Sciatic nerve (tissue), 2 donors: ENCODE measurements at regions not wholly inside any gene's neighbourhood (a gene's known extent, or its start where the extent isn't known, plus 50 kb on each side); places are given as distances from the start of the nearest gene placed in this dataset.

Experiments used
- ATAC-seq: fragments of 200-7000 bp; cut with Tn5 transposase; one replicate; pipeline ENCODE4 v1.9.1; 2020; ENCODE audit warnings: mild to moderate bottlenecking, moderate library complexity
- DNase-seq: peaks from one replicate; pipeline ENCODE4 v3.0.0-alpha.2; 2020; ENCODE audit warnings: low spot score
- intact Hi-C: fragments of 100-400 bp; cut with DNase I; formaldehyde crosslinking; loops from one replicate; pipeline ENCODE4 v1.14.2; 2022
- donor health status: DM: no; HTN: no; CAD: no.
- donor health status: DM: no; HTN: no; CAD: no.

DNA sequence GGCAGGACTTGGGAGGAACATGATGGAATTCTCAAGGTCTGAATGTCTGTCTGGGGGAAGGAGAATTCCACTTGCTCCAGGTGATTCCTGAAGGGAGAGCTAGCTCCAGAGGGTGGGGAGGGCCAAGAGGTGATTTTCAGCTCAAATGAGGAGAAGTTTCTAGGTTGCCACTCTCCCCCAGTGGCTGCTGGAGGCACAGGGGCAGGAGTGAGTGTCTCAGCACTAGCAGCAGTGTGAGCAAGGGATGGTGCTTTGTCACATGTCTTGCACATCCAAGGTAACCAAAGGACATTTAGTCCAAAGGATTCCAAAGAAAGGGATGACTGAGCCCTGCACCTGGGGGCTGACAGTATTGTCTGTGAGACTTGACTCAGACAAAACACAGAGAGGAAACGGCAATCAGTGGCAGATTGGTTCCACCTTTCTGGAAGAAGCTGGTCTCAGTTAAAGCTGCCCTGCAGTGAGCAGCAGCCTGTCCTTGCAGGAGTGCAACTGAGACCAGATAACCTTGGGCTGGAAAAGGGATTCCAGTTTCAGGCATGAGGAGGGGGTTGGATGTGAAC lies 51.2 kb upstream of the PCBD1 start:
- intact Hi-C loops = no loop called here
- no peak for ATAC-seq
- DNase-seq = no peak

DNA sequence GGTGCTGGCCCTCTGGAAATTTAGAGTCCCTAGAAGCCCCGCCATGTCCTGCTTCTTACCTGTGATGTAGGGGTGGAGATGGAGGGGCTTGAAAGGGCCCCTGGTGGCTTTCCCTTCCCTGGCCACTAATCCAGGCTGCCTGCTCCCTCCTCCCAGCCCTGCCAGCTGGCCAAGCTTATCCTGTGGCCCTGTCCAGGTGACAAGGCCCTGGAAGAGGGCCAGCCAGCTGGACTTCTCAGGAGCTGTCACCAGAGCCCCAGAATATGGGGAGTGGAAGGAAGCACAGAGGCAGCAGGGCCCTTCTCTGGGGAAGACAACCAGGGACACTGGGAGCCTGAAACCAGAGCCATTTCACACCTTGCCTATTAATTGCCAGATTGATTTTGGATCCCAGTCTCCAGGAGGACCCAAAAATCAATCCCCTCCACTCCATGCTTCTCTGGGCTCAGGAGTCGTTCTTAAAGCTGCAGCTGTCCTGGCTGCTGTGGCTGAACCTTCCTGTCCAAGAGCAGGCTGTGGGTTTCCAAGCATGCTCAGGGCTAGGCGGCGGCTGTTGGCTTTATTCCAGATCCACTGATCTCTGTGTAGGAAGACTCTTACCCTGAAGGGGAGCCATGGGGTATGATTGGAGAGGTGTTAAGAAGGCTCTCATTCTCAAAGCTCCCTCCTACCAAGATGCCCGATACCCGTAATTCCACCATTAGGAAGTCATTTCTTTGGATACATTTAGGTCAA lies 52.6 kb upstream of the PCBD1 start:
- no peak for ATAC-seq
- no peak for DNase-seq
- intact Hi-C loops = no loop called here

- DNase-seq (no peak), ATAC-seq (no peak)
- intact Hi-C loops = no loop called here
Observed at GRCh38 chr10:70942125-70942524, 53.8 kb upstream of the PCBD1 start.

DNA sequence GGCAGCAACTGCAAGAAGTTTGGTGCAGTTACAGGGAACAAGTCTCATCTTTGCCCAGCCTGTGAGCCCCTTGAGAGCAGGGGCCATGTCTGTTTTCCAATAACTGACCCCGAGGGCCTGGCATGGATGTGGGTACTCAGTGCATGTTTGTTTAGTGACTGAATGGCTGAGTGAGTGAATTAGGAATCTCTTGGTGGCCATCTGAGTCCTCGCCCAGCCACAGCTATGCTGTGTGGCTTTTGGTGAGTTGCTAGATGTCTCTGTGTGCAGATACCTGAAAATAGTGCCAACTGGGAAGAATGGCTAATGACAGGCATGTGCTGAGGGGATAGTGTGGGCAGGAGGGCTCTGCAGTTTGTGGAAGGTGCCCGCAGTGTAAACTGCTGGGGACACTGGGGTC lies 54.4 kb upstream of the PCBD1 start:
- DNase-seq (no peak), ATAC-seq (no peak)
- intact Hi-C loops = no loop called here

DNA sequence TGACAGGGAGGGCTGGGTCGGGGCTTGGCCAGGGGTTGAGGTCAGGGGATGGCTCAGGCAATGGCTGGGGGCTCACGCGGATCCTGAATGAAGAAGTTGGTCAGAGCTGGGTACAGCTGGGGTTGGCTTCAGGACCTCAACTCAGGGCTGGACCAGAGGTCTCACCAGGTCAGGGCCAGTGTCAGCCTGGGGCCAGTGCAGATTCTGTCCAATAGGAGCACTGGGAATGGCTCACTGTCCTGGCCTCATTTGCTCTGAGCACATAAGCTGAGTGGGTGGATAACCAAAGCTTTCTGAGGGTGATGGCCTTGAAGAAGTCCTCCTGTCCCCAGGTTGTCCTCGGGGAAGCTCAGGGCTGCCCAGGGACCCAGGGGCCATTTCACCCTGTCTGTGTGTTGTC lies 54.9 kb upstream of the PCBD1 start:
- DNase-seq = no peak
- ATAC-seq = no peak
- intact Hi-C loops = no loop called here

DNA sequence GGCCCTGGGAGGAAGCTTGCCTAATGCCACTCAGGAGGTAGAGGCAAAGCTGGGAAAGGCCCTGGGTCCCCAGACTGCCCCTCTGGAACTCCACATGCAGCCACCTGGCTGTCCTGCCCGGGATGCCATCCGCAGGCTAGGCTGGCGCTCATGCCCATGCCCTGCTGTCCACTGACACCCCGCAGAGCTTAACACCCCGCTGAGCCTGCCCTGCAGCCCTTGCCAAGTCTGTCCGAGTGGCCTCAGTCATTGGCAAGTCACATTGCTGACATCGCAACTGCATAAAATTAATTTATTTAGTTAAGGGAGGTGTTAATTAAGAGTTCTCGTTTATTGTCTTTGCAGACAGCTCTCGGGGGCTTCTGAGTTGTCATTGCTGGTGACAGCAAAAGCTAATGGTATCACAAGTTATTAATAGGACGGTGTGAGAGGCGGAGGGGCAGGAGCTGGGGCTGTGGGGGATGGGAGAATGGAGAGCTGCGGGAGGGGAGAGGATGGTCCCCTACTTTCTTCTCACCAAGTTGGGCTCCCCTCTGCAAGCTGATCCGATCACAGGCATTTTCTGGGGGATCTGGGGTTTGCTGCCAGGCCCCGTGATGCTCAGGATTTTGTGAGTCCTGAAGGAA lies 55.6 kb upstream of the PCBD1 start:
- DNase-seq (no peak), ATAC-seq (no peak)
- intact Hi-C loops = no loop called here

GRCh38 chr10:70950037-70950436 lies 61.7 kb upstream of the PCBD1 start:
- no peak for ATAC-seq
- intact Hi-C loops = no loop called here
- no peak for DNase-seq

GRCh38 chr10:70950801-70951200 lies 62.4 kb upstream of the PCBD1 start:
- DNase-seq (no peak), ATAC-seq (no peak)
- intact Hi-C loops = no loop called here

- DNase-seq (no peak), ATAC-seq (no peak)
- intact Hi-C loops = no loop called here
Observed at GRCh38 chr10:70952401-70952800, 64.0 kb upstream of the PCBD1 start.

GRCh38 chr10:70952921-70953320 lies 64.6 kb upstream of the PCBD1 start:
- ATAC-seq = no peak

GRCh38 chr10:70954381-70955176 lies 66.2 kb upstream of the PCBD1 start:
- intact Hi-C loops = no loop called here
- ATAC-seq = no peak
- no peak for DNase-seq

More at GRCh38 chr10:70952921-70953320, 64.6 kb upstream of the PCBD1 start:
- intact Hi-C loops = no loop called here
- DNase-seq = no peak

GRCh38 chr10:70956029-70956759 lies 67.8 kb upstream of the PCBD1 start:
- intact Hi-C loops = no loop called here
- DNase-seq (no peak), ATAC-seq (no peak)

- intact Hi-C loops = no loop called here
- ATAC-seq = no peak
Observed at GRCh38 chr10:70958396-70958795, 70.0 kb upstream of the PCBD1 start.

GRCh38 chr10:70960316-70960715 lies 72.0 kb upstream of the PCBD1 start:
- no peak for DNase-seq
- intact Hi-C loops = loop anchor here (10.0 kb wide), 1 partner anchor 1784 kb away; no protein-coding TSS in a partner anchor
- ATAC-seq = no peak

More at GRCh38 chr10:70958396-70958795, 70.0 kb upstream of the PCBD1 start:
- DNase-seq = no peak

GRCh38 chr10:70960783-70961570 lies 72.6 kb upstream of the PCBD1 start:
- ATAC-seq (no peak), DNase-seq (no peak)
- intact Hi-C loops = loop anchor here (10.0 kb wide), 1 partner anchor 1784 kb away; no protein-coding TSS in a partner anchor

DNA sequence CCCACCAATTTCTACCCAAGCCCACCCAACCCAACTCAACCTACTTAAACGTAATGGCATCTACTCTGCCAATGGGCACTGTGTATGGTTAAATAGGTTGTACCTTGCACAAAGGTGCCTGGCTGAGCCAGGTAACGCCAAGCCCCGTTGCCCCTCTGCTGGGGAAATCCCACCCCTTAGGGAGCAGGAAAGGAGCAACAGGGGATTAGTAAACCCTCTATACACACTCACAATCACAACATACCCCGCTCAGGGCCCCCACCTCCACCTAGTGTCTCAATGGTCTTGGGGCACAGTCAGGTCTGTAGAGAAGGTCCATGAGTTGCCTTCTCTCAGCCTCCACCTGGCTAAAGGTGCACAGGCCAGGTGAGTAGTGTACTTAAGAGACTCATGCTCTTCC lies 74.3 kb upstream of the PCBD1 start:
- intact Hi-C loops = loop anchor here (10.0 kb wide), 1 partner anchor 1782 kb away; no protein-coding TSS in a partner anchor
- ATAC-seq = no peak
- no peak for DNase-seq

DNA sequence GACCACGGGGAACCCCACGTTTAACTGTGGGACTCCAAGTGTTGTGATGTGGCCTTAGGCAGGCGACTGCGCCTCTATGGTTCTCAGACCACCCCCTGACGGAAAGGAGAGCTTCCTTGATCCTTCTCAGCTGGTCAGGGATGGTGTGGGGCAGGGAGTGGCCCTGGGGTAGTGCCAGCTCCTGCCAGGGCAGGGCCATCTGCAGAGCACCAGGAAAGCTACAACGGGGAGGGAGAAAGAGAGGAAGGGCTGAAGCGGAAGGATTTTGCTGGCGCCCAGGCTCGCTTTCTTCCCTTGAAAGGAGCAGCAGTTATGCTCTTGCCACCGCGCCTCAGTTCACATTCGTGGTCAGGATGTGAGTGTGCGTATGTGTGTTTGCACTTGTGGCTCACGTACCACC lies 74.9 kb upstream of the PCBD1 start:
- no peak for DNase-seq
- no peak for ATAC-seq
- intact Hi-C loops = loop anchor here (10.0 kb wide), 1 partner anchor 1782 kb away; no protein-coding TSS in a partner anchor

DNA sequence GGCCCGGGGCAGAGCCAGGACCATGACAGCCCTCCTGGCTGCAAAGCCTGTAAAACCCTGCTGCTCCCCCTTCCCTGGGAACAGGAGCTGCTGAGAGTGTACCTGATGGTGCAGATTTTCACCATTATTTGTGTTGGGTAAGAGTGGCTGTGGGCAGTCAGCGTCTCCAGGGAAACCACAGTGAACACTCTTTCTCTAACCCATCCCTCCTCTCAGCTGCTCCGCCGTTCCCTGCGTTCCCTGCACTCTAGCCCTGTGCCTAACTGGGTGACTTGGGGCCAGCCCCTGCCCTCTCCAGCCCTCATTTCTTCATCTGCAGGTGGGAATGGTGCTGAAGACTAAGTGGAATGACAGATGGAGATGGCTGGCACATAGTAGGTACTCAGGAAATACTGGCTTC lies 75.9 kb upstream of the PCBD1 start:
- intact Hi-C loops = loop anchor here (10.0 kb wide), 1 partner anchor 1781 kb away; no protein-coding TSS in a partner anchor
- DNase-seq (no peak), ATAC-seq (no peak)
